IPS DF 6.9 (cell line): ENCODE measurements at regions not wholly inside any gene's neighbourhood (a gene's known extent, or its start where the extent isn't known, plus 50 kb on each side); places are given as distances from the start of the nearest gene placed in this dataset.

ENCODE experiments used
- DNase-seq: peaks from one replicate; pipeline ENCODE4 v3.0.0-alpha.2; 2013; ENCODE audit warnings: low read depth, low spot score
- H3K27ac ChIP-seq: one replicate; pipeline ENCODE4 v1.5.1; 2013; ENCODE audit warnings: low read length, control low read depth
- H3K27me3 ChIP-seq: 2 replicates; pipeline ENCODE4 v1.6.1; 2013; ENCODE audit warnings: mild to moderate bottlenecking, low read length; ENCODE audit not compliant: control insufficient read depth, insufficient read depth
- H3K36me3 ChIP-seq: 2 replicates; pipeline ENCODE4 v1.6.1; 2013; ENCODE audit warnings: low read length; ENCODE audit not compliant: control insufficient read depth, insufficient read depth
- H3K4me1 ChIP-seq: 2 replicates; pipeline ENCODE4 v1.6.1; 2013; ENCODE audit warnings: low read length; ENCODE audit not compliant: control insufficient read depth, insufficient read depth
- H3K4me3 ChIP-seq: 2 replicates; pipeline ENCODE4 v1.5.1; 2013; ENCODE audit warnings: mild to moderate bottlenecking, low read length
- H3K9me3 ChIP-seq: 2 replicates; pipeline ENCODE4 v1.6.1; 2013; ENCODE audit warnings: low read length, inconsistent platforms; ENCODE audit not compliant: control insufficient read depth, insufficient read depth
- WGBS: extraction: QIAGEN DNeasy Blood & Tissue Kit; methylation state at CpG from one replicate; pipeline ENCODE4 v1.1.7; 2013; ENCODE audit warnings: mixed read lengths, missing lambda C conversion rate; ENCODE audit not compliant: insufficient read length, insufficient coverage; 5-methylcytosine and 5-hydroxymethylcytosine counted together

GRCh38 chr14:62614122-62614521, 431.1 kb downstream of the KCNH5 start:
- H3K27me3 ChIP-seq: no peaks in the 10 kb centered on the region
- no peak overlapping the region for H3K4me3 ChIP-seq
- no peak overlapping the region for H3K27ac ChIP-seq
- H3K36me3 ChIP-seq: no peaks in the 10 kb centered on the region
- no CpG with 5 or more reads among the region's 3 CpGs for WGBS
- H3K4me1 ChIP-seq: no peaks in the 10 kb centered on the region
- no peaks in the 10 kb centered on the region for H3K9me3 ChIP-seq
- DNase-seq: no peak

GRCh38 chr14:62616668-62617067, 428.6 kb downstream of the KCNH5 start:
- DNase-seq: no peak
- no peaks in the 10 kb centered on the region for H3K9me3 ChIP-seq
- no peak overlapping the region for H3K27ac ChIP-seq
- no CpG with 5 or more reads among the region's 4 CpGs for WGBS
- H3K36me3 ChIP-seq: no peaks in the 10 kb centered on the region
- no peaks in the 10 kb centered on the region for H3K4me1 ChIP-seq
- H3K4me3 ChIP-seq: no peak overlapping the region
- no peaks in the 10 kb centered on the region for H3K27me3 ChIP-seq

GRCh38 chr14:62626416-62626815, 418.8 kb downstream of the KCNH5 start:
- H3K4me3 ChIP-seq: no peak overlapping the region
- DNase-seq: no peak
- no CpG with 5 or more reads among the region's 5 CpGs for WGBS
- no peaks in the 10 kb centered on the region for H3K27me3 ChIP-seq
- H3K4me1 ChIP-seq: no peaks in the 10 kb centered on the region
- no peaks in the 10 kb centered on the region for H3K9me3 ChIP-seq
- H3K27ac ChIP-seq: no peak overlapping the region
- no peaks in the 10 kb centered on the region for H3K36me3 ChIP-seq

GRCh38 chr14:62629176-62629725, 416.0 kb downstream of the KCNH5 start:
- no CpG with 5 or more reads among the region's 9 CpGs for WGBS

GRCh38 chr14:62631176-62631575, 414.1 kb downstream of the KCNH5 start:
- no peaks in the 10 kb centered on the region for H3K9me3 ChIP-seq
- no peaks in the 10 kb centered on the region for H3K36me3 ChIP-seq
- no peaks in the 10 kb centered on the region for H3K4me1 ChIP-seq
- no CpG with 5 or more reads among the region's 3 CpGs for WGBS
- no peak overlapping the region for H3K27ac ChIP-seq
- no peak for DNase-seq
- H3K4me3 ChIP-seq: no peak overlapping the region
- H3K27me3 ChIP-seq: no peaks in the 10 kb centered on the region

More at GRCh38 chr14:62629176-62629725, 416.0 kb downstream of the KCNH5 start:
- no peaks in the 10 kb centered on the region for H3K9me3 ChIP-seq
- H3K27me3 ChIP-seq: no peaks in the 10 kb centered on the region
- H3K4me3 ChIP-seq: no peak overlapping the region
- no peaks in the 10 kb centered on the region for H3K36me3 ChIP-seq
- H3K27ac ChIP-seq: no peak overlapping the region
- no peaks in the 10 kb centered on the region for H3K4me1 ChIP-seq
- no peak for DNase-seq

GRCh38 chr14:62632771-62633170, 412.5 kb downstream of the KCNH5 start:
- Histone ChIP-seq H3K4me1 (no peaks in the 10 kb centered on the region), H3K4me3 (no peak overlapping the region), H3K36me3 (no peaks in the 10 kb centered on the region), H3K27ac (no peak overlapping the region), H3K27me3 (no peaks in the 10 kb centered on the region), H3K9me3 (no peaks in the 10 kb centered on the region)
- DNase-seq: no peak
- 100% methylated on average over 1 of the region's 4 CpGs for WGBS

GRCh38 chr14:62645649-62646048, 399.6 kb downstream of the KCNH5 start:
- Histone ChIP-seq H3K27me3 (no peaks in the 10 kb centered on the region), H3K4me3 (no peak overlapping the region), H3K36me3 (no peaks in the 10 kb centered on the region), H3K4me1 (no peaks in the 10 kb centered on the region), H3K27ac (no peak overlapping the region), H3K9me3 (no peaks in the 10 kb centered on the region)
- no CpG with 5 or more reads among the region's 3 CpGs for WGBS
- DNase-seq: no peak
